Stomach (tissue), 8 donors: ENCODE measurements at regions not wholly inside any gene's neighbourhood (a gene's known extent, or its start where the extent isn't known, plus 50 kb on each side); places are given as distances from the start of the nearest gene placed in this dataset.
A peak's percentile ranks its signal among the peaks of the same experiment; 100 is the strongest.

ENCODE experiments used
- DNase-seq, 2 donors: peaks; one replicate each; pipeline versions ENCODE4 v3.0.0 to v3.0.0-alpha.2; 2013 to 2019
- H3K27ac ChIP-seq, 5 donors: fragments of 200-600 bp in 4 of 5; sonication (generic) in 4 of 5; one replicate each; pipeline ENCODE4 v1.5.1; 2013 to 2019; ENCODE audit warnings: mild to moderate bottlenecking in 1 of 5, moderate library complexity in 1 of 5
- H3K27me3 ChIP-seq, 3 donors: fragments of 200-600 bp; sonication (generic); one replicate each; pipeline ENCODE4 v1.5.1; 2017 to 2019; ENCODE audit warnings: mixed run types in 1 of 3
- H3K36me3 ChIP-seq, 4 donors: fragments of 200-600 bp; sonication (generic); 1 replicate in 3 of 4; 2 replicates in 1 of 4; pipeline ENCODE4 v1.5.1; 2016 to 2019
- H3K4me1 ChIP-seq, 4 donors: fragments of 200-600 bp; sonication (generic); one replicate each; pipeline ENCODE4 v1.5.1; 2016 to 2019
- H3K4me3 ChIP-seq, 4 donors: fragments of 200-600 bp; sonication (generic) in 3 of 4; one replicate each; pipeline ENCODE4 v1.5.1; 2016 to 2019; ENCODE audit warnings: mild to moderate bottlenecking in 1 of 4
- H3K9me3 ChIP-seq, 4 donors: fragments of 200-600 bp; sonication (generic); one replicate each; pipeline ENCODE4 v1.5.1; 2016 to 2019
- CTCF ChIP-seq, 7 experiments: fragments of 450-650 bp in 4 of 7; fragments of 200-600 bp in 3 of 7; sonication (generic) in 3 of 7; IDR thresholded peaks; one replicate each; pipeline ENCODE4 v1.5.1; 2016 to 2019; ENCODE audit warnings: antibody characterized with exemption in 7 of 7, control low read depth in 2 of 7, mild to moderate bottlenecking in 1 of 7
- EP300 ChIP-seq: sonication (generic); formaldehyde crosslinking; IDR thresholded peaks from one replicate; pipeline ENCODE4 v1.6.1; 2017; ENCODE audit warnings: antibody characterized with exemption
- POLR2A ChIP-seq, 4 donors: fragments of 450-650 bp; IDR thresholded peaks; one replicate each; pipeline ENCODE4 v1.6.1; 2016; ENCODE audit warnings: antibody characterized with exemption in 4 of 4, control low read depth in 2 of 4, mild to moderate bottlenecking in 1 of 4, moderate library complexity in 1 of 4
- POLR2AphosphoS5 ChIP-seq, 3 donors: sonication (generic); formaldehyde crosslinking; IDR thresholded peaks; one replicate each; pipeline ENCODE4 v1.6.1; 2016; ENCODE audit warnings: antibody characterized with exemption in 3 of 3
- WGBS, 5 donors: extraction: QIAGEN DNeasy Blood & Tissue Kit in 3 of 5; methylation state at CpG; one replicate each; pipeline versions ENCODE4 v1.1.5 to v1.1.7; 2013 to 2018; 5-methylcytosine and 5-hydroxymethylcytosine counted together
- intact Hi-C: fragments of 100-400 bp; cut with DNase I; formaldehyde crosslinking; loops from one replicate; pipeline ENCODE4 v1.15.1; 2023; ENCODE audit warnings: low total_unique reads
- donor health status: healthy with polysubstance abuse.
- donor health status: Bipolar disorder and iron deficiency.
- donor health status: healthy.

GRCh38 chr5:153066281-153066680, 424.2 kb upstream of the GRIA1 start:
- no peaks in the 10 kb centered on the region for H3K9me3 ChIP-seq
- H3K27me3 ChIP-seq: no peaks in the 10 kb centered on the region
- no peaks in the 10 kb centered on the region for H3K36me3 ChIP-seq
- intact Hi-C loops: no loop called here
- TF ChIP-seq POLR2AphosphoS5 (IDR thresholded peaks at IDR 0.05) (no peak), CTCF (IDR thresholded peaks at IDR 0.05) (no peak)
- H3K4me3 ChIP-seq: no peak overlapping the region
- peaks cover 0 to 5% (median 0%) of the 10 kb centered on the region in 4 donors for H3K4me1 ChIP-seq
- H3K27ac ChIP-seq: no peak overlapping the region
- no peak for DNase-seq

- no peaks in the 10 kb centered on the region for H3K9me3 ChIP-seq
- H3K4me1 ChIP-seq: peaks cover 0 to 5% (median 0%) of the 10 kb centered on the region in 4 donors
- no peaks in the 10 kb centered on the region for H3K27me3 ChIP-seq
- intact Hi-C loops: no loop called here
- H3K4me3 ChIP-seq: no peak overlapping the region
- H3K36me3 ChIP-seq: no peaks in the 10 kb centered on the region
- H3K27ac ChIP-seq: no peak overlapping the region
- TF ChIP-seq EP300 (no peak), CTCF (IDR thresholded peaks at IDR 0.05) (no peak)
- DNase-seq: no peak
- 65 to 92% (median 72%) methylated on average over 1 of the region's 1 CpG for WGBS, 5 donors
Observed at GRCh38 chr5:153067869-153068268, 422.6 kb upstream of the GRIA1 start.

GRCh38 chr5:153079396-153079795, 411.1 kb upstream of the GRIA1 start:
- DNase-seq: no peak
- H3K27me3 ChIP-seq: no peaks in the 10 kb centered on the region
- no peak for TF ChIP-seq EP300
- TF ChIP-seq POLR2AphosphoS5 (IDR thresholded peaks at IDR 0.05): no peak
- TF ChIP-seq CTCF (IDR thresholded peaks at IDR 0.05): no peak
- no peak for TF ChIP-seq POLR2A (IDR thresholded peaks at IDR 0.05)
- H3K9me3 ChIP-seq: no peaks in the 10 kb centered on the region
- H3K4me3 ChIP-seq: no peak overlapping the region
- no peaks in the 10 kb centered on the region for H3K4me1 ChIP-seq
- WGBS, 5 donors: 87 to 92% (median 89%) methylated on average over 5 of the region's 5 CpGs
- H3K36me3 ChIP-seq: no peaks in the 10 kb centered on the region
- H3K27ac ChIP-seq: no peak overlapping the region
- intact Hi-C loops: no loop called here

- H3K9me3 ChIP-seq: no peaks in the 10 kb centered on the region
- no peaks in the 10 kb centered on the region for H3K27me3 ChIP-seq
- peak in 1 of 2 donors; percentile 26 for DNase-seq
- H3K4me1 ChIP-seq: no peaks in the 10 kb centered on the region
- 78 to 91% (median 81%) methylated on average over 6 of the region's 6 CpGs for WGBS, 5 donors
- no peaks in the 10 kb centered on the region for H3K36me3 ChIP-seq
- H3K4me3 ChIP-seq: no peak overlapping the region
- intact Hi-C loops: no loop called here
- H3K27ac ChIP-seq: no peak overlapping the region
- TF ChIP-seq POLR2A (IDR thresholded peaks at IDR 0.05) (no peak), EP300 (no peak), CTCF (IDR thresholded peaks at IDR 0.05) (no peak), POLR2AphosphoS5 (IDR thresholded peaks at IDR 0.05) (no peak)
Observed at GRCh38 chr5:153080940-153081339, 409.5 kb upstream of the GRIA1 start.

- Histone ChIP-seq H3K27ac (no peak overlapping the region), H3K4me3 (no peak overlapping the region), H3K4me1 (no peaks in the 10 kb centered on the region), H3K9me3 (no peaks in the 10 kb centered on the region), H3K27me3 (no peaks in the 10 kb centered on the region), H3K36me3 (no peaks in the 10 kb centered on the region)
- intact Hi-C loops: no loop called here
- TF ChIP-seq EP300 (no peak), POLR2AphosphoS5 (IDR thresholded peaks at IDR 0.05) (no peak), POLR2A (IDR thresholded peaks at IDR 0.05) (no peak), CTCF (IDR thresholded peaks at IDR 0.05) (no peak)
- 67 to 77% (median 72%) methylated on average over 4 of the region's 4 CpGs for WGBS, 5 donors
- peak in 1 of 2 donors; percentile 1 for DNase-seq
Observed at GRCh38 chr5:153081385-153081784, 409.1 kb upstream of the GRIA1 start.
